ENCODE measurements at regions not wholly inside any gene's neighbourhood (a gene's known extent, or its start where the extent isn't known, plus 50 kb on each side); places are given as distances from the start of the nearest gene placed in this dataset.

- TF ChIP-seq CTCF (IDR thresholded peaks at IDR 0.05) (peak; percentile 55 to 69 (median 61)), POLR2A (IDR thresholded peaks at IDR 0.05) (no peak)
These were observed 259.1 kb downstream of the HDGFL1 start for GRCh38 chr6:22828179-22829062.

Data from right lobe of liver (tissue), 4 donors.